Neural cell (in vitro differentiated cells): ENCODE measurements at regions not wholly inside any gene's neighbourhood (a gene's known extent, or its start where the extent isn't known, plus 50 kb on each side); places are given as distances from the start of the nearest gene placed in this dataset.

Experiments
- H2AFZ ChIP-seq: fragments of 200-600, 300-800 bp; sonication (generic), shearing (Covaris generic); 2 replicates; pipeline ENCODE4 v1.6.0; 2014; ENCODE audit warnings: low read depth, mild to moderate bottlenecking, antibody characterized with exemption, low read length, moderate library complexity
- H3F3A ChIP-seq: fragments of 200-600 bp; shearing (Covaris generic); 2 replicates; pipeline ENCODE4 v1.6.1; 2016; ENCODE audit warnings: mild to moderate bottlenecking, moderate library complexity, mixed read lengths, antibody characterized with exemption, low read length; ENCODE audit not compliant: insufficient read depth, poor library complexity, severe bottlenecking
- H3K27ac ChIP-seq: fragments of 200-600, 300-800 bp; sonication (generic), shearing (Covaris generic); 2 replicates; pipeline ENCODE4 v1.5.1; 2014; ENCODE audit warnings: mild to moderate bottlenecking, low read length, moderate library complexity
- H3K27me3 ChIP-seq: fragments of 300-800, 200-600 bp; sonication (generic), shearing (Covaris generic); 2 replicates; pipeline ENCODE4 v1.6.0; 2014; ENCODE audit warnings: mild to moderate bottlenecking, low read depth, low read length, moderate library complexity; ENCODE audit not compliant: insufficient read depth
- H3K36me3 ChIP-seq: fragments of 300-800, 200-600 bp; sonication (generic), shearing (Covaris generic); 2 replicates; pipeline ENCODE4 v1.5.1; 2014; ENCODE audit warnings: mild to moderate bottlenecking, antibody characterized with exemption, low read length, moderate library complexity; ENCODE audit not compliant: insufficient read depth
- H3K4me2 ChIP-seq: fragments of 300-800, 200-600 bp; sonication (generic), shearing (Covaris generic); 2 replicates; pipeline ENCODE4 v1.6.0; 2014; ENCODE audit warnings: mild to moderate bottlenecking, low read length
- H3K4me3 ChIP-seq: fragments of 300-800, 200-600 bp; sonication (generic), shearing (Covaris generic); 2 replicates; pipeline ENCODE4 v1.5.1; 2014; ENCODE audit warnings: mild to moderate bottlenecking, low read length, moderate library complexity
- H3K79me2 ChIP-seq: fragments of 200-600 bp; shearing (Covaris generic); replicated peaks from 2 replicates; pipeline ENCODE4 v1.6.0; 2014; ENCODE audit warnings: mild to moderate bottlenecking, low read length, moderate library complexity; ENCODE audit not compliant: insufficient read depth
- H3K9ac ChIP-seq: fragments of 300-800, 200-600 bp; sonication (generic), shearing (Covaris generic); 2 replicates; pipeline ENCODE4 v1.6.1; 2016; ENCODE audit warnings: mild to moderate bottlenecking, low read length, mixed read lengths
- H3K9me2 ChIP-seq: fragments of 200-600 bp; shearing (Covaris generic); 2 replicates; pipeline ENCODE4 v1.6.1; 2016; ENCODE audit warnings: mild to moderate bottlenecking, low read length, mixed read lengths; ENCODE audit not compliant: insufficient read depth
- H3K9me3 ChIP-seq: fragments of 200-600, 300-800 bp; sonication (generic), shearing (Covaris generic); 2 replicates; pipeline ENCODE4 v1.6.1; 2016; ENCODE audit warnings: mild to moderate bottlenecking, mixed run types, low read length, moderate library complexity, mixed read lengths
- H4K20me1 ChIP-seq: fragments of 200-600 bp; shearing (Covaris generic); 2 replicates; pipeline ENCODE4 v1.6.1; 2016; ENCODE audit warnings: mild to moderate bottlenecking, mixed run types; ENCODE audit not compliant: insufficient read depth
- CTCF ChIP-seq: fragments of 450-650 bp; IDR thresholded peaks from 2 replicates; pipeline ENCODE4 v1.5.1; 2014; ENCODE audit warnings: antibody characterized with exemption, mild to moderate bottlenecking, moderate library complexity; ENCODE audit not compliant: poor library complexity, severe bottlenecking
- EP300 ChIP-seq: fragments of 450-650 bp; conservative IDR thresholded peaks from 2 replicates; pipeline ENCODE4 v1.6.1; 2014; ENCODE audit warnings: antibody characterized with exemption, mild to moderate bottlenecking, moderate library complexity; ENCODE audit not compliant: poor library complexity, severe bottlenecking
- EZH2 ChIP-seq: fragments of 200-600, 300-800 bp; shearing (Covaris generic), sonication (generic); IDR thresholded peaks from 2 replicates; pipeline ENCODE4 v1.6.1; 2014; ENCODE audit warnings: antibody characterized with exemption, low read length, borderline replicate concordance, mild to moderate bottlenecking; ENCODE audit not compliant: insufficient read depth, poor library complexity, severe bottlenecking
- MXI1 ChIP-seq: fragments of 450-650 bp; conservative IDR thresholded peaks from 2 replicates; pipeline ENCODE4 v1.6.1; 2014; ENCODE audit warnings: antibody characterized with exemption, mild to moderate bottlenecking; ENCODE audit not compliant: poor library complexity, severe bottlenecking
- POLR2AphosphoS5 ChIP-seq: IDR thresholded peaks from 2 replicates; pipeline ENCODE4 v1.6.1; 2012
- RAD21 ChIP-seq: fragments of 450-650 bp; conservative IDR thresholded peaks from 2 replicates; pipeline ENCODE4 v1.6.1; 2014; ENCODE audit warnings: antibody characterized with exemption, mild to moderate bottlenecking, moderate library complexity
- REST ChIP-seq: IDR thresholded peaks from 2 replicates; pipeline ENCODE4 v1.6.1; 2012; ENCODE audit warnings: borderline replicate concordance
- SMC3 ChIP-seq: fragments of 450-650 bp; conservative IDR thresholded peaks from 2 replicates; pipeline ENCODE4 v1.6.1; 2014; ENCODE audit warnings: antibody characterized with exemption, mild to moderate bottlenecking, moderate library complexity; ENCODE audit not compliant: poor library complexity
- TAF1 ChIP-seq: IDR thresholded peaks from 2 replicates; pipeline ENCODE4 v1.6.1; 2012; ENCODE audit warnings: low read depth

GRCh38 chr9:78405461-78405860 lies 108.5 kb downstream of the PSAT1 start:
- H3K27ac ChIP-seq = no peak overlapping the region
- no peaks in the 10 kb centered on the region for H3K36me3 ChIP-seq
- no peak overlapping the region for H2AFZ ChIP-seq
- H3K9me2 ChIP-seq = no peaks in the 10 kb centered on the region
- no peaks in the 10 kb centered on the region for H3K79me2 ChIP-seq
- H3F3A ChIP-seq = no peaks in the 10 kb centered on the region
- H3K9ac ChIP-seq = no peak overlapping the region
- no peaks in the 10 kb centered on the region for H4K20me1 ChIP-seq
- no peak overlapping the region for H3K4me3 ChIP-seq
- no peaks in the 10 kb centered on the region for H3K27me3 ChIP-seq
- H3K4me2 ChIP-seq = no peak overlapping the region
- H3K9me3 ChIP-seq = peaks cover 4% of the 10 kb centered on the region
- TF ChIP-seq POLR2AphosphoS5 (no peak), EZH2 (no peak), RAD21 (no peak), MXI1 (no peak), TAF1 (no peak), REST (no peak), CTCF (no peak), EP300 (no peak), SMC3 (no peak)

- H3K4me3 ChIP-seq = no peak overlapping the region
- TF ChIP-seq RAD21 = no peak
- TF ChIP-seq EP300 = no peak
- no peak for TF ChIP-seq CTCF
- TF ChIP-seq EZH2 = no peak
- no peak for TF ChIP-seq TAF1
- no peak for TF ChIP-seq REST
- no peak for TF ChIP-seq SMC3
- TF ChIP-seq POLR2AphosphoS5 = no peak
- no peak for TF ChIP-seq MXI1
- no peak overlapping the region for H3K4me2 ChIP-seq
Observed at GRCh38 chr9:78406146-78406545, 109.2 kb downstream of the PSAT1 start.

More at GRCh38 chr9:78406146-78406545, 109.2 kb downstream of the PSAT1 start:
- Histone ChIP-seq H3K79me2 (no peaks in the 10 kb centered on the region), H3K27ac (no peak overlapping the region), H3F3A (no peaks in the 10 kb centered on the region), H3K36me3 (no peaks in the 10 kb centered on the region), H3K27me3 (no peaks in the 10 kb centered on the region), H3K9me2 (no peaks in the 10 kb centered on the region), H3K9me3 (peaks cover 4% of the 10 kb centered on the region), H3K9ac (no peak overlapping the region), H2AFZ (no peak overlapping the region), H4K20me1 (no peaks in the 10 kb centered on the region)
